WTC11 (cell line): ENCODE measurements at regions not wholly inside any gene's neighbourhood (a gene's known extent, or its start where the extent isn't known, plus 50 kb on each side); places are given as distances from the start of the nearest gene placed in this dataset.

Source experiments
- CBFB ChIP-seq: sonication (generic); formaldehyde crosslinking; IDR thresholded peaks from 2 replicates; pipeline ENCODE4 v1.8.1; 2022; ENCODE audit warnings: mild to moderate bottlenecking, low read depth, missing genetic modification reagents
- CREB1 ChIP-seq: sonication (generic); formaldehyde crosslinking; IDR thresholded peaks from 2 replicates; pipeline ENCODE4 v1.8.0; 2023; ENCODE audit warnings: mild to moderate bottlenecking, missing genetic modification reagents
- FOXJ3 ChIP-seq: sonication (generic); formaldehyde crosslinking; IDR thresholded peaks from 2 replicates; pipeline ENCODE4 v1.9.0; 2021; ENCODE audit warnings: missing genetic modification reagents, mild to moderate bottlenecking, borderline replicate concordance
- NR2C2 ChIP-seq: sonication (generic); formaldehyde crosslinking; IDR thresholded peaks from 2 replicates; pipeline ENCODE4 v1.8.0; 2022; ENCODE audit warnings: mild to moderate bottlenecking, missing genetic modification reagents
- SP1 ChIP-seq: sonication (generic); formaldehyde crosslinking; conservative IDR thresholded peaks from 2 replicates; pipeline ENCODE4 v1.8.1; 2022; ENCODE audit warnings: missing genetic modification reagents
- USF1 ChIP-seq: sonication (generic); formaldehyde crosslinking; IDR thresholded peaks from 2 replicates; pipeline ENCODE4 v1.8.0; 2022; ENCODE audit warnings: mild to moderate bottlenecking, missing genetic modification reagents
- ZNF232 ChIP-seq: sonication (generic); formaldehyde crosslinking; IDR thresholded peaks from 2 replicates; pipeline ENCODE4 v1.8.0; 2022; ENCODE audit warnings: mild to moderate bottlenecking, missing genetic modification reagents
- TF ChIP-seq, protein P1 (sequence below): fragments of 200-600 bp; IDR thresholded peaks from 2 replicates; pipeline ENCODE4 v1.8.0; 2022; ENCODE audit warnings: antibody characterized with exemption
- TF ChIP-seq, protein P2 (sequence below): sonication (generic); formaldehyde crosslinking; IDR thresholded peaks from 2 replicates; pipeline ENCODE4 v1.8.1; 2023; ENCODE audit warnings: mild to moderate bottlenecking, missing genetic modification reagents
- TF ChIP-seq, protein P3 (sequence below): sonication (generic); formaldehyde crosslinking; conservative IDR thresholded peaks from 2 replicates; pipeline ENCODE4 v1.8.1; 2023; ENCODE audit warnings: mild to moderate bottlenecking, low read depth, missing genetic modification reagents, moderate library complexity

GRCh38 chr20:60124776-60125381 lies 166.7 kb downstream of the CDH26 start:
- TF ChIP-seq, protein P1, sequence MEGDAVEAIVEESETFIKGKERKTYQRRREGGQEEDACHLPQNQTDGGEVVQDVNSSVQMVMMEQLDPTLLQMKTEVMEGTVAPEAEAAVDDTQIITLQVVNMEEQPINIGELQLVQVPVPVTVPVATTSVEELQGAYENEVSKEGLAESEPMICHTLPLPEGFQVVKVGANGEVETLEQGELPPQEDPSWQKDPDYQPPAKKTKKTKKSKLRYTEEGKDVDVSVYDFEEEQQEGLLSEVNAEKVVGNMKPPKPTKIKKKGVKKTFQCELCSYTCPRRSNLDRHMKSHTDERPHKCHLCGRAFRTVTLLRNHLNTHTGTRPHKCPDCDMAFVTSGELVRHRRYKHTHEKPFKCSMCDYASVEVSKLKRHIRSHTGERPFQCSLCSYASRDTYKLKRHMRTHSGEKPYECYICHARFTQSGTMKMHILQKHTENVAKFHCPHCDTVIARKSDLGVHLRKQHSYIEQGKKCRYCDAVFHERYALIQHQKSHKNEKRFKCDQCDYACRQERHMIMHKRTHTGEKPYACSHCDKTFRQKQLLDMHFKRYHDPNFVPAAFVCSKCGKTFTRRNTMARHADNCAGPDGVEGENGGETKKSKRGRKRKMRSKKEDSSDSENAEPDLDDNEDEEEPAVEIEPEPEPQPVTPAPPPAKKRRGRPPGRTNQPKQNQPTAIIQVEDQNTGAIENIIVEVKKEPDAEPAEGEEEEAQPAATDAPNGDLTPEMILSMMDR = no peak
- TF ChIP-seq CREB1 (no peak), USF1 (CRISPR knock-in tag) (no peak), SP1 (CRISPR knock-in tag) (no peak), ZNF232 (CRISPR knock-in tag) (no peak), NR2C2 (CRISPR knock-in tag) (no peak), FOXJ3 (CRISPR knock-in tag) (no peak), CBFB (CRISPR knock-in tag) (no peak)
- TF ChIP-seq, protein P2, sequence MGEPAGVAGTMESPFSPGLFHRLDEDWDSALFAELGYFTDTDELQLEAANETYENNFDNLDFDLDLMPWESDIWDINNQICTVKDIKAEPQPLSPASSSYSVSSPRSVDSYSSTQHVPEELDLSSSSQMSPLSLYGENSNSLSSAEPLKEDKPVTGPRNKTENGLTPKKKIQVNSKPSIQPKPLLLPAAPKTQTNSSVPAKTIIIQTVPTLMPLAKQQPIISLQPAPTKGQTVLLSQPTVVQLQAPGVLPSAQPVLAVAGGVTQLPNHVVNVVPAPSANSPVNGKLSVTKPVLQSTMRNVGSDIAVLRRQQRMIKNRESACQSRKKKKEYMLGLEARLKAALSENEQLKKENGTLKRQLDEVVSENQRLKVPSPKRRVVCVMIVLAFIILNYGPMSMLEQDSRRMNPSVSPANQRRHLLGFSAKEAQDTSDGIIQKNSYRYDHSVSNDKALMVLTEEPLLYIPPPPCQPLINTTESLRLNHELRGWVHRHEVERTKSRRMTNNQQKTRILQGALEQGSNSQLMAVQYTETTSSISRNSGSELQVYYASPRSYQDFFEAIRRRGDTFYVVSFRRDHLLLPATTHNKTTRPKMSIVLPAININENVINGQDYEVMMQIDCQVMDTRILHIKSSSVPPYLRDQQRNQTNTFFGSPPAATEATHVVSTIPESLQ (CRISPR knock-in tag) = no peak
- TF ChIP-seq, protein P3, sequence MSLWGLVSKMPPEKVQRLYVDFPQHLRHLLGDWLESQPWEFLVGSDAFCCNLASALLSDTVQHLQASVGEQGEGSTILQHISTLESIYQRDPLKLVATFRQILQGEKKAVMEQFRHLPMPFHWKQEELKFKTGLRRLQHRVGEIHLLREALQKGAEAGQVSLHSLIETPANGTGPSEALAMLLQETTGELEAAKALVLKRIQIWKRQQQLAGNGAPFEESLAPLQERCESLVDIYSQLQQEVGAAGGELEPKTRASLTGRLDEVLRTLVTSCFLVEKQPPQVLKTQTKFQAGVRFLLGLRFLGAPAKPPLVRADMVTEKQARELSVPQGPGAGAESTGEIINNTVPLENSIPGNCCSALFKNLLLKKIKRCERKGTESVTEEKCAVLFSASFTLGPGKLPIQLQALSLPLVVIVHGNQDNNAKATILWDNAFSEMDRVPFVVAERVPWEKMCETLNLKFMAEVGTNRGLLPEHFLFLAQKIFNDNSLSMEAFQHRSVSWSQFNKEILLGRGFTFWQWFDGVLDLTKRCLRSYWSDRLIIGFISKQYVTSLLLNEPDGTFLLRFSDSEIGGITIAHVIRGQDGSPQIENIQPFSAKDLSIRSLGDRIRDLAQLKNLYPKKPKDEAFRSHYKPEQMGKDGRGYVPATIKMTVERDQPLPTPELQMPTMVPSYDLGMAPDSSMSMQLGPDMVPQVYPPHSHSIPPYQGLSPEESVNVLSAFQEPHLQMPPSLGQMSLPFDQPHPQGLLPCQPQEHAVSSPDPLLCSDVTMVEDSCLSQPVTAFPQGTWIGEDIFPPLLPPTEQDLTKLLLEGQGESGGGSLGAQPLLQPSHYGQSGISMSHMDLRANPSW = no peak
